ENCODE measurements at regions not wholly inside any gene's neighbourhood (a gene's known extent, or its start where the extent isn't known, plus 50 kb on each side); places are given as distances from the start of the nearest gene placed in this dataset.
A peak's percentile ranks its signal among the peaks of the same experiment; 100 is the strongest.

GRCh38 chr1:36625253-36625934 is 142.7 kb upstream of the CSF3R start:
- H4K8ac ChIP-seq (ENCODE audit: extremely low read depth, insufficient read depth, low read length): peak overlapping the region; percentile 20; the same call in 1 of the 2 replicates
- H2AK5ac ChIP-seq (ENCODE audit: low read depth, low read length): no peak overlapping the region
- no peak overlapping the region for H3K4me3 ChIP-seq (ENCODE audit: extremely low read depth in 1 of 4, insufficient read depth in 2 of 4, low read depth in 3 of 4, low read length in 4 of 4)
- FAIRE-seq (no peak), DNase-seq (ENCODE audit: low read depth in 1 of 2, low spot score in 2 of 2) (no peak)
- H2BK15ac ChIP-seq (ENCODE audit: low read length): 0 out of 2 replicates have a peak overlapping the region, but pooled peaks have one; percentile 3
- H4K91ac ChIP-seq (replicated peaks; ENCODE audit: insufficient read length, low read length): no peak overlapping the region
- H2AFZ ChIP-seq (ENCODE audit: low read length): no peak overlapping the region
- no peaks in the 10 kb centered on the region for H3K79me2 ChIP-seq (ENCODE audit: control insufficient read depth in 1 of 2, insufficient read depth in 2 of 2, low read length in 2 of 2)
- no peak overlapping the region; the same call in none of the 2 replicates for H2BK5ac ChIP-seq (ENCODE audit: low read depth, low read length)
- peaks cover 11 to 14% of the 10 kb centered on the region in 2 experiments; a peak in 3 of 4 replicates for H3K9me3 ChIP-seq (ENCODE audit: insufficient read depth in 2 of 2, low read depth in 1 of 2, low read length in 1 of 2)
- 0 out of 7 replicates have a peak, but pooled peaks cover 0 to 2% (median 0%) of the 10 kb centered on the region in 4 experiments for H3K27me3 ChIP-seq (replicated peaks in 1 of 4; ENCODE audit: control insufficient read depth in 3 of 4, extremely low read depth in 1 of 4, insufficient read depth in 3 of 4, low read length in 3 of 4)
- H3K36me3 ChIP-seq (ENCODE audit: control insufficient read depth in 2 of 4, insufficient read depth in 4 of 4, low read length in 3 of 4): no peaks in the 10 kb centered on the region
- H3K56ac ChIP-seq (replicated peaks; ENCODE audit: insufficient read length, low read depth, low read length): no peak overlapping the region
- no peak overlapping the region for H4K5ac ChIP-seq (ENCODE audit: insufficient read length, low read depth, low read length)
- H2BK12ac ChIP-seq (ENCODE audit: low read depth, low read length): 0 out of 2 replicates have a peak overlapping the region, but pooled peaks have one; percentile 17
- no peak overlapping the region for H2BK120ac ChIP-seq (replicated peaks; ENCODE audit: low read depth, low read length)
- H3K23ac ChIP-seq (ENCODE audit: insufficient read length): no peak overlapping the region
- ChIA-PET CTCF (ENCODE audit: partially characterized antibody) (interaction anchor here (0.6 to 25.9 kb wide), 11 partner anchors 15 to 705 kb away, joined by 3 to 303 read pairs (median 4); no protein-coding TSS in a partner anchor), POLR2A (ENCODE audit: partially characterized antibody) (no interaction called here)
- H3K4ac ChIP-seq (replicated peaks; ENCODE audit: insufficient read length, low read depth, low read length): peak overlapping the region; percentile 14
- no peak overlapping the region for H3K27ac ChIP-seq (ENCODE audit: low read depth, low read length)
- H2BK20ac ChIP-seq (ENCODE audit: low read length): no peak overlapping the region
- peaks cover 0 to 7% (median 6%) of the 10 kb centered on the region in 4 experiments; a peak in 6 of 7 replicates for H3K4me1 ChIP-seq (replicated peaks in 1 of 4; ENCODE audit: control insufficient read depth in 3 of 4, insufficient read depth in 4 of 4, low read length in 3 of 4)
- H4K20me1 ChIP-seq (replicated peaks in 1 of 2; ENCODE audit: control insufficient read depth in 1 of 2, insufficient read depth in 2 of 2, low read length in 2 of 2): no peaks in the 10 kb centered on the region
- WGBS, 2 experiments (ENCODE audit: extremely low coverage in 1 of 2, insufficient coverage in 1 of 2, insufficient read length in 1 of 2, insufficient replicate concordance in 2 of 2, low coverage in 1 of 2, low lambda C conversion rate in 2 of 2, missing lambda C conversion rate in 1 of 2): 76% methylated on average over 6 of the region's 6 CpGs; no CpG with 5 or more reads in 1 of the 2 experiments
- no peak overlapping the region; a peak in 1 of 7 replicates for H3K9ac ChIP-seq (replicated peaks in 1 of 4; ENCODE audit: extremely low read depth in 1 of 4, low read depth in 3 of 4, low read length in 3 of 4)
- no peak overlapping the region for H3K14ac ChIP-seq (ENCODE audit: insufficient read length)
- H3K79me1 ChIP-seq (ENCODE audit: low read depth, low read length): no peaks in the 10 kb centered on the region
- H3K4me2 ChIP-seq (ENCODE audit: insufficient read depth in 1 of 2, low read depth in 2 of 2, low read length in 2 of 2): no peak overlapping the region
- no peaks in the 10 kb centered on the region; the same call in 1 of the 2 replicates for H3K23me2 ChIP-seq (ENCODE audit: low read depth, low read length)
- H3K18ac ChIP-seq (ENCODE audit: extremely low read depth, low read length): no peak overlapping the region; the same call in 1 of the 2 replicates
- no peak for TF ChIP-seq ATF2 (IDR thresholded peaks at IDR 0.05; ENCODE audit: low read length)
- no peak for TF ChIP-seq BCL11A (IDR thresholded peaks at IDR 0.05; ENCODE audit: low read depth in 2 of 2, low read length in 2 of 2)
- no peak for TF ChIP-seq YY1 (IDR thresholded peaks at IDR 0.05; ENCODE audit: low read depth, low read length)
- no peak for TF ChIP-seq RFX5 (IDR thresholded peaks at IDR 0.05; ENCODE audit: borderline replicate concordance, low read depth, low read length)
- TF ChIP-seq GTF2F1 (IDR thresholded peaks at IDR 0.05; ENCODE audit: borderline replicate concordance, low read depth, low read length): no peak
- no peak for TF ChIP-seq SAP30 (IDR thresholded peaks at IDR 0.05; ENCODE audit: insufficient read depth, insufficient replicate concordance, low read length)
- no peak for TF ChIP-seq TAF7 (optimal IDR thresholded peaks at IDR 0.05; ENCODE audit: borderline replicate concordance, low read depth, low read length)
- no peak for TF ChIP-seq TBP (IDR thresholded peaks at IDR 0.05; ENCODE audit: low read depth, low read length)
- TF ChIP-seq KDM1A (IDR thresholded peaks at IDR 0.05; ENCODE audit: borderline replicate concordance, low read length): no peak
- TF ChIP-seq PHF8 (conservative IDR thresholded peaks at IDR 0.05; ENCODE audit: low read depth, low read length): no peak

All from H1 (cell line).